Heart left ventricle (tissue), 16 donors: ENCODE measurements at regions not wholly inside any gene's neighbourhood (a gene's known extent, or its start where the extent isn't known, plus 50 kb on each side); places are given as distances from the start of the nearest gene placed in this dataset.

Experiments used
- ATAC-seq, 4 donors: fragments of 200-7000 bp; cut with Tn5 transposase; one replicate each; pipeline ENCODE4 v1.9.1; 2020 to 2022; ENCODE audit warnings: moderate library complexity in 4 of 4, mild to moderate bottlenecking in 3 of 4, moderate number of reproducible peaks in 1 of 4
- DNase-seq, 5 donors: peaks; one replicate each; pipeline ENCODE4 v3.0.0-alpha.2; 2020
- H3K27ac ChIP-seq, 12 donors: fragments of 200-600 bp; sonication (generic) in 4 of 12; one replicate each; pipeline versions ENCODE4 v1.5.0 to v1.8.0; 2016 to 2022; ENCODE audit warnings: mild to moderate bottlenecking in 2 of 12
- H3K27me3 ChIP-seq, 9 donors: fragments of 200-600 bp; sonication (generic) in 2 of 9; one replicate each; pipeline versions ENCODE4 v1.5.1 to v1.8.0; 2016 to 2022; ENCODE audit warnings: mild to moderate bottlenecking in 3 of 9
- H3K36me3 ChIP-seq, 9 donors: fragments of 200-600 bp; sonication (generic) in 2 of 9; one replicate each; pipeline versions ENCODE4 v1.5.0 to v1.8.0; 2018 to 2022; ENCODE audit warnings: mild to moderate bottlenecking in 2 of 9
- H3K4me1 ChIP-seq, 12 donors: fragments of 200-600 bp; sonication (generic) in 4 of 12; one replicate each; pipeline versions ENCODE4 v1.5.0 to v1.8.0; 2016 to 2022; ENCODE audit warnings: mild to moderate bottlenecking in 3 of 12
- H3K4me3 ChIP-seq, 12 donors: fragments of 200-600 bp; sonication (generic) in 4 of 12; one replicate each; pipeline versions ENCODE4 v1.5.0 to v1.8.0; 2017 to 2022; ENCODE audit warnings: mild to moderate bottlenecking in 9 of 12, moderate library complexity in 4 of 12
- H3K9me3 ChIP-seq, 12 donors: fragments of 200-600 bp; sonication (generic) in 4 of 12; one replicate each; pipeline versions ENCODE4 v1.5.0 to v1.8.0; 2016 to 2022; ENCODE audit warnings: mild to moderate bottlenecking in 1 of 12
- CTCF ChIP-seq, 12 donors: fragments of 200-600 bp; sonication (generic) in 4 of 12; IDR thresholded peaks; one replicate each; pipeline versions ENCODE4 v1.5.0 to v1.8.0; 2018 to 2022; ENCODE audit warnings: antibody characterized with exemption in 12 of 12, mild to moderate bottlenecking in 5 of 12
- POLR2A ChIP-seq, 2 donors: fragments of 450-650 bp; IDR thresholded peaks; one replicate each; pipeline ENCODE4 v1.6.1; 2017; ENCODE audit warnings: antibody characterized with exemption in 2 of 2, mild to moderate bottlenecking in 2 of 2, moderate library complexity in 2 of 2
- WGBS, 4 donors: extraction: QIAGEN DNeasy Blood & Tissue Kit in 2 of 4; methylation state at CpG; one replicate each; pipeline versions ENCODE4 v1.1.5 to v1.1.7; 2013 to 2018; 5-methylcytosine and 5-hydroxymethylcytosine counted together
- intact Hi-C, 10 donors: fragments of 100-400 bp; cut with DNase I; formaldehyde crosslinking; loops; one replicate each; pipeline versions ENCODE4 v1.11.1 to v1.14.2; 2022
- donor health status: ischemic (EF 13 %, LVEDD 7.1; RV severe dilation, severe dysfunction).
- donor health status: healthy with polysubstance abuse.
- donor health status: DM: no; HTN: yes; CAD: no.
- donor health status: DM: no; HTN: no; CAD: no.
- donor health status: ischemic (EF 25% LVEDD 6.9; RV normal size, moderate dysfunction).
- donor health status: ischemic (EF 25% LVEDD 5.7; RV mildly dilated, moderate dysfunction).
- donor health status: healthy.
- donor health status: DM: yes; HTN: yes; CAD: no.
- donor health status: ischemic (EF 35%, LVEDD 5.7; RV mildly dilated, moderate dysfunction).
- donor health status: nonischemic (EF 11% LVEDD 7.7; RV severe dilation, severe dysfunction).
- donor health status: DM: yes; HTN: yes; CAD: no.
- donor health status: PGD.
- donor health status: ischemic (EF 29% LVEDD 5.4; RV normal size, mild dysfunction).
- donor health status: nonischemic (EF 23%, LVEDD 6.1; RV moderate dilation, normal function).

GRCh38 chr3:10597733-10598132 is 92.3 kb upstream of the ATP2B2 start:
- H3K4me1 ChIP-seq, result peaks cover 0 to 7% (median 0%) of the 10 kb centered on the region in 12 donors
- intact Hi-C loops, result no loop called here
- H3K36me3 ChIP-seq, result no peaks in the 10 kb centered on the region
- no peaks in the 10 kb centered on the region for H3K9me3 ChIP-seq
- 41 to 59% (median 51%) methylated on average over 4 of the region's 4 CpGs for WGBS, 4 donors
- no peak for DNase-seq
- H3K27me3 ChIP-seq, result no peaks in the 10 kb centered on the region
- ATAC-seq, result no peak
- TF ChIP-seq POLR2A (IDR thresholded peaks at IDR 0.05) (no peak), CTCF (IDR thresholded peaks at IDR 0.05) (no peak)
- no peak overlapping the region for H3K27ac ChIP-seq
- H3K4me3 ChIP-seq, result no peak overlapping the region

- ATAC-seq, result no peak
- intact Hi-C loops, result no loop called here
- peaks cover 0 to 3% (median 0%) of the 10 kb centered on the region in 9 donors for H3K27me3 ChIP-seq
- peaks cover 0 to 7% (median 0%) of the 10 kb centered on the region in 12 donors for H3K4me1 ChIP-seq
- H3K9me3 ChIP-seq, result no peaks in the 10 kb centered on the region
- H3K36me3 ChIP-seq, result no peaks in the 10 kb centered on the region
- no peak overlapping the region for H3K27ac ChIP-seq
- WGBS, 4 donors, result 66 to 76% (median 74%) methylated on average over 6 of the region's 6 CpGs
- H3K4me3 ChIP-seq, result no peak overlapping the region
- DNase-seq, result no peak
- TF ChIP-seq POLR2A (IDR thresholded peaks at IDR 0.05) (no peak), CTCF (IDR thresholded peaks at IDR 0.05) (no peak)
Measured at GRCh38 chr3:10599017-10599416, 93.6 kb upstream of the ATP2B2 start.

- peaks cover 0 to 3% (median 0%) of the 10 kb centered on the region in 9 donors for H3K27me3 ChIP-seq
- no peaks in the 10 kb centered on the region for H3K9me3 ChIP-seq
- TF ChIP-seq POLR2A (IDR thresholded peaks at IDR 0.05), result no peak
- no peak for TF ChIP-seq CTCF (IDR thresholded peaks at IDR 0.05)
- DNase-seq, result no peak
- peaks cover 0 to 7% (median 0%) of the 10 kb centered on the region in 12 donors for H3K4me1 ChIP-seq
- WGBS, 4 donors, result 70 to 78% (median 74%) methylated on average over 9 of the region's 9 CpGs
- H3K36me3 ChIP-seq, result no peaks in the 10 kb centered on the region
- intact Hi-C loops, result no loop called here
- no peak overlapping the region for H3K27ac ChIP-seq
- ATAC-seq, result no peak
- no peak overlapping the region for H3K4me3 ChIP-seq
Measured at GRCh38 chr3:10599444-10599843, 94.1 kb upstream of the ATP2B2 start.

- intact Hi-C loops, result no loop called here
- DNase-seq, result no peak
- H3K27ac ChIP-seq, result no peak overlapping the region
- H3K27me3 ChIP-seq, result peaks cover 0 to 3% (median 0%) of the 10 kb centered on the region in 9 donors
- 36 to 50% (median 38%) methylated on average over 5 to 8 of the region's 8 CpGs for WGBS, 4 donors
- no peaks in the 10 kb centered on the region for H3K36me3 ChIP-seq
- no peaks in the 10 kb centered on the region for H3K9me3 ChIP-seq
- TF ChIP-seq CTCF (IDR thresholded peaks at IDR 0.05) (no peak), POLR2A (IDR thresholded peaks at IDR 0.05) (no peak)
- H3K4me3 ChIP-seq, result no peak overlapping the region
- peaks cover 0 to 7% (median 0%) of the 10 kb centered on the region in 12 donors for H3K4me1 ChIP-seq
- ATAC-seq, result no peak
Measured at GRCh38 chr3:10600296-10600714, 94.9 kb upstream of the ATP2B2 start.
